SU-DHL-6 (cell line): ENCODE measurements at regions not wholly inside any gene's neighbourhood (a gene's known extent, or its start where the extent isn't known, plus 50 kb on each side); places are given as distances from the start of the nearest gene placed in this dataset.

Experiments used
- H2AFZ ChIP-seq: fragments of 200-600 bp; sonication (generic); 2 replicates; pipeline ENCODE4 v1.6.1; 2014; ENCODE audit warnings: low read depth, mild to moderate bottlenecking, moderate library complexity, mixed read lengths, antibody characterized with exemption, low read length; ENCODE audit not compliant: severe bottlenecking
- H3F3A ChIP-seq: fragments of 200-600 bp; shearing (Covaris generic); 2 replicates; pipeline ENCODE4 v1.6.0; 2016; ENCODE audit warnings: antibody characterized with exemption, mild to moderate bottlenecking; ENCODE audit not compliant: insufficient read depth
- H3K27ac ChIP-seq: fragments of 200-600 bp; sonication (generic); 2 replicates; pipeline ENCODE4 v1.5.1; 2016; ENCODE audit warnings: low read depth, mild to moderate bottlenecking, low read length, moderate library complexity, mixed read lengths
- H3K27me3 ChIP-seq: fragments of 200-600 bp; sonication (generic), shearing (Covaris generic); 2 replicates; pipeline ENCODE4 v1.6.0; 2014; ENCODE audit warnings: mild to moderate bottlenecking, low read length
- H3K36me3 ChIP-seq: fragments of 200-600 bp; sonication (generic); 2 replicates; pipeline ENCODE4 v1.6.1; 2014; ENCODE audit warnings: mild to moderate bottlenecking, low read length, mixed read lengths
- H3K4me2 ChIP-seq: fragments of 300-600, 200-600 bp; shearing (Covaris generic), sonication (generic); 2 replicates; pipeline ENCODE4 v1.6.0; 2014; ENCODE audit warnings: low read length, low read depth, mild to moderate bottlenecking; ENCODE audit not compliant: poor library complexity, severe bottlenecking
- H3K4me3 ChIP-seq: fragments of 200-600 bp; sonication (generic); 2 replicates; pipeline ENCODE4 v1.5.1; 2014; ENCODE audit warnings: antibody characterized with exemption, low read length, mild to moderate bottlenecking, mixed read lengths; ENCODE audit not compliant: insufficient read depth, poor library complexity, severe bottlenecking
- H3K79me2 ChIP-seq: fragments of 200-600 bp; sonication (generic); 2 replicates; pipeline ENCODE4 v1.6.1; 2014; ENCODE audit warnings: mild to moderate bottlenecking, low read length, moderate library complexity; ENCODE audit not compliant: insufficient read depth
- H3K9ac ChIP-seq: fragments of 200-600 bp; sonication (generic); 2 replicates; pipeline ENCODE4 v1.7.0; 2014; ENCODE audit warnings: mild to moderate bottlenecking, low read length
- H3K9me2 ChIP-seq: fragments of 200-600 bp; sonication (generic); replicated peaks from 2 replicates; pipeline ENCODE4 v1.6.1; 2014; ENCODE audit warnings: low read length; ENCODE audit not compliant: insufficient read depth
- H3K9me3 ChIP-seq: fragments of 200-600 bp; sonication (generic); 2 replicates; pipeline ENCODE4 v1.6.1; 2014; ENCODE audit warnings: low read length, mixed read lengths; ENCODE audit not compliant: insufficient read depth
- H4K20me1 ChIP-seq: fragments of 200-600 bp; sonication (generic); 2 replicates; pipeline ENCODE4 v1.6.1; 2014; ENCODE audit warnings: low read depth, mild to moderate bottlenecking, antibody characterized with exemption, low read length, moderate library complexity, mixed read lengths
- CTCF ChIP-seq: fragments of 200-600 bp; sonication (generic); IDR thresholded peaks from one replicate; pipeline ENCODE4 v1.5.1; 2017; ENCODE audit warnings: antibody characterized with exemption, mild to moderate bottlenecking, low read length, moderate library complexity; ENCODE audit not compliant: insufficient read depth, poor library complexity, severe bottlenecking
- EZH2phosphoT487 ChIP-seq: fragments of 200-600 bp; sonication (generic), shearing (Covaris generic); conservative IDR thresholded peaks from 2 replicates; pipeline ENCODE4 v1.6.1; 2018; ENCODE audit warnings: mild to moderate bottlenecking, antibody characterized with exemption, low read length, moderate library complexity, mixed read lengths

GRCh38 chr3:135503760-135504686 is 461.5 kb upstream of the PPP2R3A start:
- no peaks in the 10 kb centered on the region for H3K9me2 ChIP-seq
- no peaks in the 10 kb centered on the region for H4K20me1 ChIP-seq
- H3K4me3 ChIP-seq = no peak overlapping the region
- no peak overlapping the region for H3K9ac ChIP-seq
- peak; percentile 49 for TF ChIP-seq CTCF
- TF ChIP-seq EZH2phosphoT487 = no peak
- H3K27me3 ChIP-seq = 0 out of 2 replicates have a peak, but pooled peaks cover 6% of the 10 kb centered on the region
- no peaks in the 10 kb centered on the region for H3F3A ChIP-seq
- H3K27ac ChIP-seq = no peak overlapping the region
- H3K79me2 ChIP-seq = no peaks in the 10 kb centered on the region
- H3K9me3 ChIP-seq = no peaks in the 10 kb centered on the region
- no peak overlapping the region for H3K4me2 ChIP-seq
- no peaks in the 10 kb centered on the region for H3K36me3 ChIP-seq
- H2AFZ ChIP-seq = no peak overlapping the region

GRCh38 chr3:135513106-135514059 is 452.1 kb upstream of the PPP2R3A start:
- no peak overlapping the region for H3K4me3 ChIP-seq
- H3K27me3 ChIP-seq = no peaks in the 10 kb centered on the region; the same call in 1 of the 2 replicates
- no peaks in the 10 kb centered on the region for H3K36me3 ChIP-seq
- H3K9ac ChIP-seq = no peak overlapping the region
- H4K20me1 ChIP-seq = no peaks in the 10 kb centered on the region
- no peaks in the 10 kb centered on the region for H3K9me3 ChIP-seq
- H3K79me2 ChIP-seq = no peaks in the 10 kb centered on the region
- H3K4me2 ChIP-seq = no peak overlapping the region
- no peak overlapping the region for H2AFZ ChIP-seq
- TF ChIP-seq EZH2phosphoT487 (no peak), CTCF (no peak)
- H3F3A ChIP-seq = no peaks in the 10 kb centered on the region
- H3K27ac ChIP-seq = no peak overlapping the region
- H3K9me2 ChIP-seq = no peaks in the 10 kb centered on the region

- Histone ChIP-seq H3K9me2 (no peaks in the 10 kb centered on the region), H3K36me3 (no peaks in the 10 kb centered on the region), H3K4me3 (no peak overlapping the region), H2AFZ (no peak overlapping the region), H3K9me3 (no peaks in the 10 kb centered on the region), H3K27ac (no peak overlapping the region), H3K27me3 (no peaks in the 10 kb centered on the region; the same call in 1 of the 2 replicates), H3K4me2 (no peak overlapping the region), H3K79me2 (no peaks in the 10 kb centered on the region), H4K20me1 (no peaks in the 10 kb centered on the region), H3K9ac (no peak overlapping the region), H3F3A (no peaks in the 10 kb centered on the region)
- TF ChIP-seq CTCF (no peak), EZH2phosphoT487 (no peak)
Observed at GRCh38 chr3:135514060-135514448, 451.5 kb upstream of the PPP2R3A start.
